Activated CD8-positive, alpha-beta T cell treated with anti-CD3 and anti-CD28 coated beads for 36 hours (primary cell): ENCODE measurements at regions not wholly inside any gene's neighbourhood (a gene's known extent, or its start where the extent isn't known, plus 50 kb on each side); places are given as distances from the start of the nearest gene placed in this dataset.

Source experiments
- ATAC-seq: fragments of 200-7000 bp; cut with Tn5 transposase; one replicate; pipeline ENCODE4 v1.10.0; 2021; ENCODE audit warnings: mild to moderate bottlenecking, moderate library complexity
- CTCF ChIA-PET: fragments of 350-600 bp; sonication (Branson Sonifier 250); formaldehyde crosslinking; loops from one replicate; lab custom pipeline; 2021; ENCODE audit warnings: antibody characterized with exemption; lab: Charles Lee
- POLR2A ChIA-PET: fragments of 350-600 bp; sonication (Branson Sonifier 250); formaldehyde crosslinking; loops from one replicate; lab custom pipeline; 2021; ENCODE audit warnings: antibody characterized with exemption; lab: Charles Lee
- DNase-seq: peaks from one replicate; pipeline ENCODE4 v3.0.0-alpha.2; 2020
- H3K27ac Mint-ChIP-seq: one replicate; pipeline ENCODE4 v1.8.0; 2021; ENCODE audit warnings: mild to moderate bottlenecking, mixed read lengths
- H3K27me3 Mint-ChIP-seq: one replicate; pipeline ENCODE4 v1.8.0; 2021; ENCODE audit warnings: mixed read lengths
- H3K36me3 Mint-ChIP-seq: one replicate; pipeline ENCODE4 v1.8.0; 2021; ENCODE audit warnings: low read depth, mixed read lengths
- H3K4me1 Mint-ChIP-seq: one replicate; pipeline ENCODE4 v1.8.0; 2021; ENCODE audit warnings: low read depth, mixed read lengths
- H3K4me3 Mint-ChIP-seq: one replicate; pipeline ENCODE4 v1.8.0; 2021; ENCODE audit warnings: mild to moderate bottlenecking, moderate library complexity, mixed read lengths
- H3K9me3 Mint-ChIP-seq: one replicate; pipeline ENCODE4 v1.8.0; 2021; ENCODE audit warnings: mixed read lengths
- CTCF ChIP-seq: fragments of 200-600 bp; IDR thresholded peaks from one replicate; pipeline ENCODE4 v1.8.0; 2022; ENCODE audit warnings: antibody characterized with exemption, mild to moderate bottlenecking
- intact Hi-C: fragments of 100-400 bp; cut with micrococcal nuclease; formaldehyde crosslinking; loops from one replicate; pipeline ENCODE4 v1.10.0; 2022

- peak overlapping the region; percentile 58 for H3K27ac Mint-ChIP-seq
- ChIA-PET POLR2A (interaction anchor here (1.0 to 14.7 kb wide), 15 partner anchors 7 to 1117 kb away, joined by 3 to 692 read pairs (median 37); a partner anchor contains a TSS), CTCF (no interaction called here)
- no peaks in the 10 kb centered on the region for H3K9me3 Mint-ChIP-seq
- no peak for ATAC-seq
- peaks cover 4% of the 10 kb centered on the region for H3K36me3 Mint-ChIP-seq
- no peak for DNase-seq
- no peaks in the 10 kb centered on the region for H3K27me3 Mint-ChIP-seq
- H3K4me3 Mint-ChIP-seq, result no peak overlapping the region
- no peak for TF ChIP-seq CTCF
- intact Hi-C loops, result loop anchor here (5.0 kb wide), 1 partner anchor 664 kb away; a partner anchor contains a TSS
- peaks cover 10% of the 10 kb centered on the region for H3K4me1 Mint-ChIP-seq
Observed at GRCh38 chr6:27148404-27148795, 99.1 kb upstream of the PRSS16 start.

- peaks cover 7% of the 10 kb centered on the region for H3K4me1 Mint-ChIP-seq
- H3K36me3 Mint-ChIP-seq, result peaks cover under 1% of the 10 kb centered on the region
- no peaks in the 10 kb centered on the region for H3K9me3 Mint-ChIP-seq
- no peak for DNase-seq
- no peak for TF ChIP-seq CTCF
- intact Hi-C loops, result loop anchor here (5.0 kb wide), 1 partner anchor 663 kb away; a partner anchor contains a TSS
- no peak overlapping the region for H3K4me3 Mint-ChIP-seq
- ChIA-PET CTCF (no interaction called here), POLR2A (interaction anchor here (0.6 to 14.7 kb wide), 10 partner anchors 8 to 746 kb away, joined by 3 to 692 read pairs (median 30); a partner anchor contains a TSS)
- no peak overlapping the region for H3K27ac Mint-ChIP-seq
- H3K27me3 Mint-ChIP-seq, result no peaks in the 10 kb centered on the region
- ATAC-seq, result no peak
Observed at GRCh38 chr6:27149150-27149549, 98.4 kb upstream of the PRSS16 start.

- H3K4me1 Mint-ChIP-seq, result peaks cover 39% of the 10 kb centered on the region
- H3K4me3 Mint-ChIP-seq, result peak overlapping the region; percentile 18
- no peaks in the 10 kb centered on the region for H3K27me3 Mint-ChIP-seq
- peak overlapping the region; percentile 77 for H3K27ac Mint-ChIP-seq
- CTCF ChIA-PET, result interaction anchor here (0.8 to 1.7 kb wide), 8 partner anchors 16 to 741 kb away, joined by 3 to 6 read pairs (median 4); a partner anchor contains a TSS
- intact Hi-C loops, result loop anchor here (10.0 kb wide), 1 partner anchor 740 kb away; a partner anchor contains a TSS
- TF ChIP-seq CTCF, result no peak
- ATAC-seq (no peak), DNase-seq (no peak)
- no peaks in the 10 kb centered on the region for H3K9me3 Mint-ChIP-seq
- no peaks in the 10 kb centered on the region for H3K36me3 Mint-ChIP-seq
- POLR2A ChIA-PET, result interaction anchor here (0.8 to 14.7 kb wide), 7 partner anchors 8 to 1742 kb away, joined by 3 to 692 read pairs (median 9); a partner anchor contains a TSS
Observed at GRCh38 chr6:27154696-27155095, 92.8 kb upstream of the PRSS16 start.

GRCh38 chr6:27156874-27157458, 90.5 kb upstream of the PRSS16 start:
- H3K27ac Mint-ChIP-seq, result peak overlapping the region; percentile 77
- no peaks in the 10 kb centered on the region for H3K9me3 Mint-ChIP-seq
- H3K36me3 Mint-ChIP-seq, result no peaks in the 10 kb centered on the region
- POLR2A ChIA-PET, result interaction anchor here (1.1 to 4.1 kb wide), 6 partner anchors 8 to 960 kb away, joined by 3 to 85 read pairs (median 4); a partner anchor contains a TSS
- peak overlapping the region; percentile 76 for H3K4me3 Mint-ChIP-seq
- no peaks in the 10 kb centered on the region for H3K27me3 Mint-ChIP-seq
- intact Hi-C loops, result loop anchor here (10.0 kb wide), 1 partner anchor 738 kb away; a partner anchor contains a TSS
- ATAC-seq (no peak), DNase-seq (no peak)
- TF ChIP-seq CTCF, result no peak
- CTCF ChIA-PET, result interaction anchor here (1.3 kb wide), 1 partner anchor 10 kb away, joined by 4 read pairs; a partner anchor contains a TSS
- H3K4me1 Mint-ChIP-seq, result peaks cover 47% of the 10 kb centered on the region
